GM12891 (cell line): ENCODE measurements at regions not wholly inside any gene's neighbourhood (a gene's known extent, or its start where the extent isn't known, plus 50 kb on each side); places are given as distances from the start of the nearest gene placed in this dataset.

Experiments
- PAX5 ChIP-seq: IDR thresholded peaks from 2 replicates; pipeline ENCODE4 v1.6.1; 2011; ENCODE audit warnings: low read length, moderate library complexity, mild to moderate bottlenecking; ENCODE audit not compliant: insufficient read depth, severe bottlenecking
- POLR2A ChIP-seq: IDR thresholded peaks from 2 replicates; pipeline ENCODE4 v1.6.1; 2011; ENCODE audit warnings: low read depth, low read length, control low read depth
- POLR2AphosphoS5 ChIP-seq: IDR thresholded peaks from 2 replicates; pipeline ENCODE4 v1.6.1; 2011; ENCODE audit warnings: low read depth, low read length, control low read depth
- POU2F2 ChIP-seq: IDR thresholded peaks from 2 replicates; pipeline ENCODE4 v1.6.1; 2011; ENCODE audit warnings: low read depth, mild to moderate bottlenecking, control low read depth, low read length, moderate library complexity
- SPI1 ChIP-seq: IDR thresholded peaks from 2 replicates; pipeline ENCODE4 v1.6.1; 2011; ENCODE audit warnings: low read depth, low read length, control low read depth
- TAF1 ChIP-seq: IDR thresholded peaks from 2 replicates; pipeline ENCODE4 v1.6.1; 2011; ENCODE audit warnings: low read depth, low read length, control low read depth

DNA sequence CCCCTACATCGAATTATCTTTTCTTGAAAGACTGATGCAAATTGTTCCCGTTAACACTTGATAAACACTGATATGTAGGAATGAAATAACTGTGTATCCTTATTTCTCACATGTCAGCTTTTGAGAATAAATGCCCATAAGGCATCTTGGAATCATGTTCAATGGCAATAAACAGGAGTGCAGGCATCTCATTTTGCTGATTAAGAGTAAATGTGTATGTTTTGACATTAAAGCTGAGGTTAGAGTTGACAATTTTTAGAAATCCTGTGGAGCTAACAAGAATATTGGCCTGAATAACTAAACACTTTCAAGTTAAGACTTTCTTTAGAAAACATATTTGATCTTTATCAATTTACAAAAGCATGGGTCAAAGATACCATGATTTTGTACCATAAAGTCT, 646.2 kb upstream of the MIR17HG start:
- TF ChIP-seq POLR2A (no peak), POLR2AphosphoS5 (no peak), TAF1 (no peak), SPI1 (no peak), POU2F2 (no peak), PAX5 (no peak)
